ENCODE measurements at regions not wholly inside any gene's neighbourhood (a gene's known extent, or its start where the extent isn't known, plus 50 kb on each side); places are given as distances from the start of the nearest gene placed in this dataset.

DNA sequence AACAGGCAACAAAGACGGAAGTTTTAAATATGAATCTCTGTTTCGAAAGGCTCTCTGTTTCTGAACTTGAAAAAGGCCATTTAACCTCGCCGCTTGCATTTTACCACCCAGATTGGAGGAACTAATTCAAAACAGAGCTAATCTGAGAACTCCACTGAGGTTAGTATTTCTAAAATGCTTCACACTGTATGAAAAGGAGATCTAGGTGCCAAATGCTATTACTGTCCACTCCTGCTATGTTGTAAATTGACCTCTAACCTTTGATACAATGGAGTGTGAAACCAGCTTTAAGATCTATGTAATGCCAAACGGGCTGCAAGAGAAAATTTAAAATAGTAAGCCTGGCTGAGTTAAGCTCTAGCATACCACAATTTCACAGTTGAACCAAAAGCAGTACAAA is 364.5 kb downstream of the IRS1 start (continued):
- TF ChIP-seq CREB1 (CRISPR knock-in tag; IDR thresholded peaks at IDR 0.05; ENCODE audit: low read depth) (no peak), EZH2phosphoT487 (IDR thresholded peaks at IDR 0.05; ENCODE audit: unreplicated experiment) (no peak), ZNF114 (CRISPR knock-in tag; IDR thresholded peaks at IDR 0.05) (no peak), STAT1 (IDR thresholded peaks at IDR 0.05; ENCODE audit: unreplicated experiment) (no peak), NANOG (IDR thresholded peaks at IDR 0.05; ENCODE audit: borderline replicate concordance) (no peak)
- TF ChIP-seq, protein P1, sequence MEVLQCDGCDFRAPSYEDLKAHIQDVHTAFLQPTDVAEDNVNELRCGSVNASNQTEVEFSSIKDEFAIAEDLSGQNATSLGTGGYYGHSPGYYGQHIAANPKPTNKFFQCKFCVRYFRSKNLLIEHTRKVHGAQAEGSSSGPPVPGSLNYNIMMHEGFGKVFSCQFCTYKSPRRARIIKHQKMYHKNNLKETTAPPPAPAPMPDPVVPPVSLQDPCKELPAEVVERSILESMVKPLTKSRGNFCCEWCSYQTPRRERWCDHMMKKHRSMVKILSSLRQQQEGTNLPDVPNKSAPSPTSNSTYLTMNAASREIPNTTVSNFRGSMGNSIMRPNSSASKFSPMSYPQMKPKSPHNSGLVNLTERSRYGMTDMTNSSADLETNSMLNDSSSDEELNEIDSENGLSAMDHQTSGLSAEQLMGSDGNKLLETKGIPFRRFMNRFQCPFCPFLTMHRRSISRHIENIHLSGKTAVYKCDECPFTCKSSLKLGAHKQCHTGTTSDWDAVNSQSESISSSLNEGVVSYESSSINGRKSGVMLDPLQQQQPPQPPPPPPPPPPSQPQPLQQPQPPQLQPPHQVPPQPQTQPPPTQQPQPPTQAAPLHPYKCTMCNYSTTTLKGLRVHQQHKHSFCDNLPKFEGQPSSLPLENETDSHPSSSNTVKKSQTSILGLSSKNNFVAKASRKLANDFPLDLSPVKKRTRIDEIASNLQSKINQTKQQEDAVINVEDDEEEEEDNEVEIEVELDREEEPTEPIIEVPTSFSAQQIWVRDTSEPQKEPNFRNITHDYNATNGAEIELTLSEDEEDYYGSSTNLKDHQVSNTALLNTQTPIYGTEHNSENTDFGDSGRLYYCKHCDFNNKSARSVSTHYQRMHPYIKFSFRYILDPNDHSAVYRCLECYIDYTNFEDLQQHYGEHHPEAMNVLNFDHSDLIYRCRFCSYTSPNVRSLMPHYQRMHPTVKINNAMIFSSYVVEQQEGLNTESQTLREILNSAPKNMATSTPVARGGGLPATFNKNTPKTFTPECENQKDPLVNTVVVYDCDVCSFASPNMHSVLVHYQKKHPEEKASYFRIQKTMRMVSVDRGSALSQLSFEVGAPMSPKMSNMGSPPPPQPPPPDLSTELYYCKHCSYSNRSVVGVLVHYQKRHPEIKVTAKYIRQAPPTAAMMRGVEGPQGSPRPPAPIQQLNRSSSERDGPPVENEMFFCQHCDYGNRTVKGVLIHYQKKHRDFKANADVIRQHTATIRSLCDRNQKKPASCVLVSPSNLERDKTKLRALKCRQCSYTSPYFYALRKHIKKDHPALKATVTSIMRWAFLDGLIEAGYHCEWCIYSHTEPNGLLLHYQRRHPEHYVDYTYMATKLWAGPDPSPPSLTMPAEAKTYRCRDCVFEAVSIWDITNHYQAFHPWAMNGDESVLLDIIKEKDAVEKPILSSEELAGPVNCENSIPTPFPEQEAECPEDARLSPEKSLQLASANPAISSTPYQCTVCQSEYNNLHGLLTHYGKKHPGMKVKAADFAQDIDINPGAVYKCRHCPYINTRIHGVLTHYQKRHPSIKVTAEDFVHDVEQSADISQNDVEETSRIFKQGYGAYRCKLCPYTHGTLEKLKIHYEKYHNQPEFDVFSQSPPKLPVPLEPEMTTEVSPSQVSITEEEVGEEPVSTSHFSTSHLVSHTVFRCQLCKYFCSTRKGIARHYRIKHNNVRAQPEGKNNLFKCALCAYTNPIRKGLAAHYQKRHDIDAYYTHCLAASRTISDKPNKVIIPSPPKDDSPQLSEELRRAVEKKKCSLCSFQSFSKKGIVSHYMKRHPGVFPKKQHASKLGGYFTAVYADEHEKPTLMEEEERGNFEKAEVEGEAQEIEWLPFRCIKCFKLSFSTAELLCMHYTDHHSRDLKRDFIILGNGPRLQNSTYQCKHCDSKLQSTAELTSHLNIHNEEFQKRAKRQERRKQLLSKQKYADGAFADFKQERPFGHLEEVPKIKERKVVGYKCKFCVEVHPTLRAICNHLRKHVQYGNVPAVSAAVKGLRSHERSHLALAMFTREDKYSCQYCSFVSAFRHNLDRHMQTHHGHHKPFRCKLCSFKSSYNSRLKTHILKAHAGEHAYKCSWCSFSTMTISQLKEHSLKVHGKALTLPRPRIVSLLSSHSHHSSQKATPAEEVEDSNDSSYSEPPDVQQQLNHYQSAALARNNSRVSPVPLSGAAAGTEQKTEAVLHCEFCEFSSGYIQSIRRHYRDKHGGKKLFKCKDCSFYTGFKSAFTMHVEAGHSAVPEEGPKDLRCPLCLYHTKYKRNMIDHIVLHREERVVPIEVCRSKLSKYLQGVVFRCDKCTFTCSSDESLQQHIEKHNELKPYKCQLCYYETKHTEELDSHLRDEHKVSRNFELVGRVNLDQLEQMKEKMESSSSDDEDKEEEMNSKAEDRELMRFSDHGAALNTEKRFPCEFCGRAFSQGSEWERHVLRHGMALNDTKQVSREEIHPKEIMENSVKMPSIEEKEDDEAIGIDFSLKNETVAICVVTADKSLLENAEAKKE (CRISPR knock-in tag; IDR thresholded peaks at IDR 0.05) = no peak

DNA sequence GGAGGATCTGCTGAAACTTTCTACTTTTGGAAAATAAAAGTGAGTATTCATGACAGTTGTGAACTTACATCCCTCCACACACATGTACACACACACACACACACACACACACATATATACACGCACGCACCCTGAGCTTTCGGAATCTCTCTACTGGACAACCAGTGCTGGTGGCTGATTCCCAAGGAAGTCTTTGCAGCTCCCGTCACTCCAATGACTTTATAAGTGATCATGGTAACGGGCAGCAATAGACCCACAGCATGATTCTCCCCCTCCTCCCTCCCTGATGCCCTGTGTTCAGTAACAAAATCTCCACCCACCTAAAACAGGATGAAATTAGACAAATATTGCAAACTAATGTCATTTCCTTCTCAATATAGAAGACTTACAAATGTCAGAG is 364.9 kb downstream of the IRS1 start:
- Histone ChIP-seq H4K20me1 (replicated peaks; ENCODE audit: insufficient read depth) (no peaks in the 10 kb centered on the region), H3K4me1 (ENCODE audit: insufficient read depth) (no peaks in the 10 kb centered on the region), H3K27ac (ENCODE audit: low read depth) (no peak overlapping the region), H3F3A (replicated peaks; ENCODE audit: low read depth) (no peaks in the 10 kb centered on the region), H3K27me3 (ENCODE audit: insufficient read depth) (no peaks in the 10 kb centered on the region), H3K79me2 (replicated peaks; ENCODE audit: insufficient read depth) (no peaks in the 10 kb centered on the region), H2AFZ (peak overlapping the region; percentile 81; the same call in 1 of the 2 replicates), H3K9me2 (ENCODE audit: insufficient read depth) (peaks cover 10% of the 10 kb centered on the region), H3K36me3 (ENCODE audit: insufficient read depth) (no peaks in the 10 kb centered on the region), H3K4me2 (no peak overlapping the region), H3K4me3 (no peak overlapping the region)
- Mint-ChIP-seq H3K27ac (no peak overlapping the region), H3K9me3 (no peaks in the 10 kb centered on the region; the same call in 2 of the 3 replicates), H3K27me3 (ENCODE audit: insufficient read depth, low read depth, poor library complexity) (no peaks in the 10 kb centered on the region), H3K4me1 (peaks cover 20% of the 10 kb centered on the region), H3K4me3 (no peak overlapping the region), H3K36me3 (ENCODE audit: low read depth) (no peaks in the 10 kb centered on the region)
- DNase-seq (ENCODE audit: low spot score) (no peak), ATAC-seq (no peak)
- TF ChIP-seq, protein P1 (CRISPR knock-in tag; IDR thresholded peaks at IDR 0.05) = no peak
- no peak for TF ChIP-seq CREB1 (CRISPR knock-in tag; IDR thresholded peaks at IDR 0.05; ENCODE audit: low read depth)
- TF ChIP-seq, protein P2, sequence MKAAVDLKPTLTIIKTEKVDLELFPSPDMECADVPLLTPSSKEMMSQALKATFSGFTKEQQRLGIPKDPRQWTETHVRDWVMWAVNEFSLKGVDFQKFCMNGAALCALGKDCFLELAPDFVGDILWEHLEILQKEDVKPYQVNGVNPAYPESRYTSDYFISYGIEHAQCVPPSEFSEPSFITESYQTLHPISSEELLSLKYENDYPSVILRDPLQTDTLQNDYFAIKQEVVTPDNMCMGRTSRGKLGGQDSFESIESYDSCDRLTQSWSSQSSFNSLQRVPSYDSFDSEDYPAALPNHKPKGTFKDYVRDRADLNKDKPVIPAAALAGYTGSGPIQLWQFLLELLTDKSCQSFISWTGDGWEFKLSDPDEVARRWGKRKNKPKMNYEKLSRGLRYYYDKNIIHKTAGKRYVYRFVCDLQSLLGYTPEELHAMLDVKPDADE (IDR thresholded peaks at IDR 0.05) = no peak
- TF ChIP-seq EZH2phosphoT487 (IDR thresholded peaks at IDR 0.05; ENCODE audit: unreplicated experiment) = no peak
- no peak for TF ChIP-seq STAT1 (IDR thresholded peaks at IDR 0.05; ENCODE audit: unreplicated experiment)
